ENCODE measurements at regions not wholly inside any gene's neighbourhood (a gene's known extent, or its start where the extent isn't known, plus 50 kb on each side); places are given as distances from the start of the nearest gene placed in this dataset.

DNA sequence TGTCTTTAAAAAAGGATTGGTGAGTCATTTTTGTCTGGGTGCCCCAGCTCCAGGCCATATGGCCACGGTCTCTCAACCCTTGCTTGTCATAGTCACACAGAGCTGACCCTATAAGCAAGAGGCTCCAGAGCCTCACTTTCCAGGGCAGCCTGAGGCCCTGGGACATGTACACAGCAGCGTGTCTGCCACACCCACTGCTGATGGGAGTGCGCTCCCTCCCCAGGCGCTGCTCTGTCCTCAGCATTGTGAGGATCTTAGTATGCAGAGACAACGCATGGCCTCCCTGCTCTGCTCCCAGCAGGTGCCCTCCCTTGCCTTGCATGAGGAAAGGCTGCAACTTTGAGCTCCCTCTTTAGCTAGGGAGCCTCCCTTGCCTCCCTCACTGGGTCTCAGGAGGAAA, 80.8 kb upstream of the CRHR1 start:
- H2BK15ac ChIP-seq (ENCODE audit: low read length) = no peak overlapping the region
- H2AK5ac ChIP-seq (ENCODE audit: low read depth, low read length) = no peak overlapping the region
- H2BK120ac ChIP-seq (ENCODE audit: low read depth, low read length) = no peak overlapping the region
- H3K79me1 ChIP-seq (ENCODE audit: low read depth, low read length) = no peaks in the 10 kb centered on the region
- no peak overlapping the region for H3K27ac ChIP-seq (replicated peaks; ENCODE audit: low read length)
- no peak overlapping the region for H3K4me3 ChIP-seq (ENCODE audit: low read length in 2 of 2)
- H3K4ac ChIP-seq (ENCODE audit: low read length) = no peak overlapping the region
- H2AFZ ChIP-seq (ENCODE audit: low read length) = no peak overlapping the region
- H3K4me2 ChIP-seq (ENCODE audit: insufficient read depth, low read length, poor library complexity, severe bottlenecking) = no peak overlapping the region
- H3K14ac ChIP-seq (ENCODE audit: low read length) = no peak overlapping the region
- H3K27me3 ChIP-seq (ENCODE audit: control insufficient read depth in 3 of 3, insufficient read depth in 3 of 3, low read depth in 1 of 3, low read length in 3 of 3) = peaks cover 0 to 24% (median 0%) of the 10 kb centered on the region in 3 experiments
- no CpG with 5 or more reads among the region's 5 CpGs for WGBS, 2 donors (ENCODE audit: extremely low coverage in 2 of 2, insufficient read length in 2 of 2, insufficient replicate concordance in 1 of 2)
- H3K36me3 ChIP-seq (replicated peaks in 1 of 2; ENCODE audit: control insufficient read depth in 2 of 2, insufficient read depth in 2 of 2, low read length in 2 of 2) = no peaks in the 10 kb centered on the region
- H3K23ac ChIP-seq (ENCODE audit: low read depth, low read length, poor library complexity) = peak overlapping the region; percentile 45
- no peak for DNase-seq (ENCODE audit: low spot score)
- no peak overlapping the region for H2BK5ac ChIP-seq (ENCODE audit: low read length)
- no peak overlapping the region for H3K18ac ChIP-seq (ENCODE audit: low read length)
- H3K9ac ChIP-seq (ENCODE audit: low read depth, low read length, poor library complexity) = no peak overlapping the region
- H4K8ac ChIP-seq (ENCODE audit: low read depth, low read length) = no peak overlapping the region
- H2BK12ac ChIP-seq (ENCODE audit: low read length) = no peak overlapping the region
- H3K9me3 ChIP-seq (replicated peaks in 1 of 2; ENCODE audit: control insufficient read depth in 2 of 2, insufficient read depth in 1 of 2, low read depth in 1 of 2, low read length in 2 of 2) = no peaks in the 10 kb centered on the region
- H4K91ac ChIP-seq (ENCODE audit: low read depth, low read length, poor library complexity) = no peak overlapping the region
- H3K4me1 ChIP-seq (ENCODE audit: control insufficient read depth in 2 of 2, insufficient read depth in 1 of 2, low read depth in 1 of 2, low read length in 2 of 2) = peaks cover 0 to 3% of the 10 kb centered on the region in 2 donors

DNA sequence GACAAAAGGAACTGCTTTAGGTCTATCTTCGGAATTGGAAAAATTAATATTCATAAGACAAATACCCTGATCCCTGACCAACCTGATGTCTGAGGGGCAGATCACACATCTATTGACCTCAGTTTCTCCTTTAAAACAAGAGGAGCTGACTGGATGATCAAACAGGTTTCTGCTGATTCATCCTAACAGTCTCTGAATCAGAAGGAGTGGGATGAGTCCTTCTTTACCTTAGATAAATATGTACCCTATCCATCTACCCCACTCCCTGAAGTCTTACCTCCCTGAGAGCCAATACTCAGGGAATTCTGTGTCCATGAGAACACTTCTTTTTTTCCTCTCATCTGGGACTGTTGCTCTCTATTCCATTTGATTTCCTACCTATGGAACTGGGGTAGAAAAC, 80.3 kb upstream of the CRHR1 start:
- no peak overlapping the region for H3K18ac ChIP-seq (ENCODE audit: low read length)
- H3K9me3 ChIP-seq (replicated peaks in 1 of 2; ENCODE audit: control insufficient read depth in 2 of 2, insufficient read depth in 1 of 2, low read depth in 1 of 2, low read length in 2 of 2) = no peaks in the 10 kb centered on the region
- H3K4me2 ChIP-seq (ENCODE audit: insufficient read depth, low read length, poor library complexity, severe bottlenecking) = no peak overlapping the region
- no peaks in the 10 kb centered on the region for H3K79me1 ChIP-seq (ENCODE audit: low read depth, low read length)
- no peak overlapping the region for H3K14ac ChIP-seq (ENCODE audit: low read length)
- no peak overlapping the region for H2AFZ ChIP-seq (ENCODE audit: low read length)
- H3K27me3 ChIP-seq (ENCODE audit: control insufficient read depth in 3 of 3, insufficient read depth in 3 of 3, low read depth in 1 of 3, low read length in 3 of 3) = peaks cover 0 to 22% (median 0%) of the 10 kb centered on the region in 3 experiments
- no peak overlapping the region for H4K91ac ChIP-seq (ENCODE audit: low read depth, low read length, poor library complexity)
- no peak overlapping the region for H2BK5ac ChIP-seq (ENCODE audit: low read length)
- H3K23ac ChIP-seq (ENCODE audit: low read depth, low read length, poor library complexity) = no peak overlapping the region
- peaks cover 0 to 3% of the 10 kb centered on the region in 2 donors for H3K4me1 ChIP-seq (ENCODE audit: control insufficient read depth in 2 of 2, insufficient read depth in 1 of 2, low read depth in 1 of 2, low read length in 2 of 2)
- no peak overlapping the region for H2BK120ac ChIP-seq (ENCODE audit: low read depth, low read length)
- H4K8ac ChIP-seq (ENCODE audit: low read depth, low read length) = no peak overlapping the region
- no peak overlapping the region for H3K9ac ChIP-seq (ENCODE audit: low read depth, low read length, poor library complexity)
- no CpG with 5 or more reads among the region's 1 CpG for WGBS, 2 donors (ENCODE audit: extremely low coverage in 2 of 2, insufficient read length in 2 of 2, insufficient replicate concordance in 1 of 2)
- no peak overlapping the region for H3K4ac ChIP-seq (ENCODE audit: low read length)
- H3K36me3 ChIP-seq (replicated peaks in 1 of 2; ENCODE audit: control insufficient read depth in 2 of 2, insufficient read depth in 2 of 2, low read length in 2 of 2) = no peaks in the 10 kb centered on the region
- H2BK12ac ChIP-seq (ENCODE audit: low read length) = no peak overlapping the region
- no peak for DNase-seq (ENCODE audit: low spot score)
- H2AK5ac ChIP-seq (ENCODE audit: low read depth, low read length) = no peak overlapping the region
- H3K4me3 ChIP-seq (ENCODE audit: low read length in 2 of 2) = no peak overlapping the region
- no peak overlapping the region for H2BK15ac ChIP-seq (ENCODE audit: low read length)
- H3K27ac ChIP-seq (replicated peaks; ENCODE audit: low read length) = no peak overlapping the region

DNA sequence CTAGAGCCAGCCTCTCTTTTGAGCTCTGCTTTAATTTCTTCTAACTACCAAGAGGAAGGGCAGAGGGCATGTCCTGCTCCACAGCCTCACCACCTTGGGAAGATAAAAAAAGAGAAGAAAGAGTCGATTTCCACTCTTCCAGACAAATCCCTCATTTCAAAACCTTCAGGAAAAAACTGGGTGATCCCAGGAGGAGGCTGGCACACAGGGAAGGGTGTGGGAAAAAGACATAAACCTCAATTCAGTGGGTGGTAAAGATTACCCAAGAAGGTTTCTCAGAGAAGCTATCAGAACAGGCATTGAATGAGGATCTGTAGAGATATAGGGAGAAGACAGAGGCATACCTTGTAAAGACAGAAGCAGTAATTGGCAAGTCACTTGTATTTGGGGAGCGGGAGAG, 79.9 kb upstream of the CRHR1 start:
- Histone ChIP-seq H2AK5ac (ENCODE audit: low read depth, low read length) (no peak overlapping the region), H3K27ac (replicated peaks; ENCODE audit: low read length) (no peak overlapping the region), H2BK120ac (ENCODE audit: low read depth, low read length) (no peak overlapping the region), H3K4me1 (ENCODE audit: control insufficient read depth in 2 of 2, insufficient read depth in 1 of 2, low read depth in 1 of 2, low read length in 2 of 2) (peaks cover 0 to 3% of the 10 kb centered on the region in 2 donors), H3K9me3 (replicated peaks in 1 of 2; ENCODE audit: control insufficient read depth in 2 of 2, insufficient read depth in 1 of 2, low read depth in 1 of 2, low read length in 2 of 2) (no peaks in the 10 kb centered on the region), H3K23ac (ENCODE audit: low read depth, low read length, poor library complexity) (no peak overlapping the region), H2BK12ac (ENCODE audit: low read length) (no peak overlapping the region), H3K4me2 (ENCODE audit: insufficient read depth, low read length, poor library complexity, severe bottlenecking) (no peak overlapping the region), H3K79me1 (ENCODE audit: low read depth, low read length) (no peaks in the 10 kb centered on the region), H4K8ac (ENCODE audit: low read depth, low read length) (no peak overlapping the region), H2BK5ac (ENCODE audit: low read length) (no peak overlapping the region), H4K91ac (ENCODE audit: low read depth, low read length, poor library complexity) (no peak overlapping the region), H3K14ac (ENCODE audit: low read length) (no peak overlapping the region), H3K18ac (ENCODE audit: low read length) (no peak overlapping the region), H2AFZ (ENCODE audit: low read length) (no peak overlapping the region), H3K9ac (ENCODE audit: low read depth, low read length, poor library complexity) (no peak overlapping the region), H3K36me3 (replicated peaks in 1 of 2; ENCODE audit: control insufficient read depth in 2 of 2, insufficient read depth in 2 of 2, low read length in 2 of 2) (no peaks in the 10 kb centered on the region), H3K4me3 (ENCODE audit: low read length in 2 of 2) (no peak overlapping the region), H3K4ac (ENCODE audit: low read length) (no peak overlapping the region), H3K27me3 (ENCODE audit: control insufficient read depth in 3 of 3, insufficient read depth in 3 of 3, low read depth in 1 of 3, low read length in 3 of 3) (peaks cover 0 to 22% (median 0%) of the 10 kb centered on the region in 3 experiments), H2BK15ac (ENCODE audit: low read length) (no peak overlapping the region)
- no CpG with 5 or more reads among the region's 2 CpGs for WGBS, 2 donors (ENCODE audit: extremely low coverage in 2 of 2, insufficient read length in 2 of 2, insufficient replicate concordance in 1 of 2)
- no peak for DNase-seq (ENCODE audit: low spot score)

DNA sequence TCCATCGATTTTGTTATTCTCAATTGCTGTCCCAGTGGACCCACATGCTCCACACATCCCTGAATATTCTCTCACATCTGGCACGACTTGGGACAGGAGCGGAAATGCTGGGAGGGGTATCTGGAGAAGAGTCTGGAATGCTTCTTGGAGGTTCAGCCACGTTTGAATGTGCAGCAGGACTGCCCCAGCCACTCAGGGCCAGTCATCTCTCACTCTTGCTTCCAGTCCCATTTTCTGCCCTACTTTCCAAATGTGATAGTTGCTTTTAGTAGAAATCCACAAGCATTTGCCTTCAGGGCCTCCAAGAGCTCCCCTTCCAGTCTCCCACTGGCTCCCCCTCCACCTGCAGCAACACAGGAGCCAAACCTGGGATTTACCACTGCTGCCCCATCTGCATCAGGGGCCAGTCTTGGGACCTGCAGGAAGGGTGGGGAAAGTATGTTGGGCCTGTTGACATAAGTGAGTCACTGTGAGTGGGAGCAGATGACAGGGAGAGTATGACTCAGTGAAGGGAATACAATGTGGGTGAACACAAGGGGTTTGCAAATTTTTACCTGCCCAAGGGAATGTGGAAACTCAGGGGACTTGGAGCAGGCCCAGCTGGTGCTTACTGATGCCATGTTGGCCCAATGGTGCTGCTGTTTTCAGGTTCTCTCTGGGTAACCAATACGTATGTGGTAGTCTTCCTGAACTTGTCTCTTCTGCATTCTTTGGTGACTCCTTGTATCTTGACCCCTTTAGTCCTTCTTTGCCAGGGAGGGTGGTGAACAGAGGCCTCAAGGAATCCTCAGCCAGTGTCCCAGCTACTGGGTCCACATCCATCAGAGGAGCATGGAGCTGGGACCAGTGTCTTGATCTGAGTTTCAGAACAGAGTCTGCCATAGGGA, 78.8 kb upstream of the CRHR1 start:
- Histone ChIP-seq H3K4ac (ENCODE audit: low read length) (no peak overlapping the region), H3K23ac (ENCODE audit: low read depth, low read length, poor library complexity) (no peak overlapping the region), H2BK5ac (ENCODE audit: low read length) (no peak overlapping the region), H2BK15ac (ENCODE audit: low read length) (no peak overlapping the region), H3K27me3 (ENCODE audit: control insufficient read depth in 3 of 3, insufficient read depth in 3 of 3, low read depth in 1 of 3, low read length in 3 of 3) (peaks cover 0 to 26% (median 0%) of the 10 kb centered on the region in 3 experiments), H3K9me3 (replicated peaks in 1 of 2; ENCODE audit: control insufficient read depth in 2 of 2, insufficient read depth in 1 of 2, low read depth in 1 of 2, low read length in 2 of 2) (no peaks in the 10 kb centered on the region), H3K14ac (ENCODE audit: low read length) (no peak overlapping the region), H3K4me3 (ENCODE audit: low read length in 2 of 2) (no peak overlapping the region), H3K4me1 (ENCODE audit: control insufficient read depth in 2 of 2, insufficient read depth in 1 of 2, low read depth in 1 of 2, low read length in 2 of 2) (peaks cover 0 to 10% of the 10 kb centered on the region in 2 donors), H2AFZ (ENCODE audit: low read length) (no peak overlapping the region), H4K8ac (ENCODE audit: low read depth, low read length) (no peak overlapping the region), H3K36me3 (replicated peaks in 1 of 2; ENCODE audit: control insufficient read depth in 2 of 2, insufficient read depth in 2 of 2, low read length in 2 of 2) (no peaks in the 10 kb centered on the region), H3K79me1 (ENCODE audit: low read depth, low read length) (no peaks in the 10 kb centered on the region), H3K18ac (ENCODE audit: low read length) (no peak overlapping the region), H2BK120ac (ENCODE audit: low read depth, low read length) (no peak overlapping the region), H3K4me2 (ENCODE audit: insufficient read depth, low read length, poor library complexity, severe bottlenecking) (no peak overlapping the region), H4K91ac (ENCODE audit: low read depth, low read length, poor library complexity) (no peak overlapping the region), H3K27ac (replicated peaks; ENCODE audit: low read length) (no peak overlapping the region), H2BK12ac (ENCODE audit: low read length) (no peak overlapping the region), H2AK5ac (ENCODE audit: low read depth, low read length) (no peak overlapping the region), H3K9ac (ENCODE audit: low read depth, low read length, poor library complexity) (no peak overlapping the region)
- no CpG with 5 or more reads among the region's 5 CpGs for WGBS, 2 donors (ENCODE audit: extremely low coverage in 2 of 2, insufficient read length in 2 of 2, insufficient replicate concordance in 1 of 2)
- DNase-seq (ENCODE audit: low spot score) = no peak
